ENCODE measurements at regions not wholly inside any gene's neighbourhood (a gene's known extent, or its start where the extent isn't known, plus 50 kb on each side); places are given as distances from the start of the nearest gene placed in this dataset.

DNA sequence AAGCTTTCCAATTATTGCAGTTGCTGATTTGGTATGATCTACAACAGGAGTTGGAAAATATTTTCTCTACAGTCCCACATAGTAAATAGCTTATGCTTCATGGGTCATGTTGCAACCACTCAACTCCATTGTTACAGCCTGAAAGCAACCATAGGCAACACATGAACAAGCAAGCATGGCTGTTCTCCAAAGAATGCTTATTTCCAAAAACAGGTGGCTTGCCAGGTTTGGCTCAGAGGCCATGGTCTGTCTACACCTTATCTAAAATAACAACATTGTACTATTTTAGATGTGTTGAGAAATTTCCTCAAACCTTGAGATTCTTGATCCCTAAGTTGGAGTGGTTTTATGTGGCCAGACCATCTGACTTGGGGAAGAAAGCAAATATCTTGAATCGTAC lies 153.9 kb upstream of the MPPED2 start:
- no peak for ATAC-seq
- FAIRE-seq: no peak
- Histone ChIP-seq H3K4me2 (no peak overlapping the region), H3K4me1 (no peaks in the 10 kb centered on the region), H3K9me3 (no peaks in the 10 kb centered on the region), H3K27ac (no peak overlapping the region), H3K4me3 (no peak overlapping the region)
- WGBS (ENCODE audit: missing lambda C conversion rate): 4% methylated on average over 1 of the region's 1 CpG
- no peak for DNase-seq (ENCODE audit: low read depth in 1 of 2, low spot score in 1 of 2)
- CTCF ChIA-PET: no interaction called here
- no peak for TF ChIP-seq CBX8 (IDR thresholded peaks at IDR 0.05)
- TF ChIP-seq, protein P1, sequence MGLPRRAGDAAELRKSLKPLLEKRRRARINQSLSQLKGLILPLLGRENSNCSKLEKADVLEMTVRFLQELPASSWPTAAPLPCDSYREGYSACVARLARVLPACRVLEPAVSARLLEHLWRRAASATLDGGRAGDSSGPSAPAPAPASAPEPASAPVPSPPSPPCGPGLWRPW (IDR thresholded peaks at IDR 0.05): no peak
- no peak for TF ChIP-seq POLR2A (IDR thresholded peaks at IDR 0.05; ENCODE audit: low read length)
- TF ChIP-seq HOXB5 (CRISPR knock-in tag; IDR thresholded peaks at IDR 0.05): no peak
- TF ChIP-seq ZSCAN20 (CRISPR knock-in tag; IDR thresholded peaks at IDR 0.05): no peak
- TF ChIP-seq, protein P2, sequence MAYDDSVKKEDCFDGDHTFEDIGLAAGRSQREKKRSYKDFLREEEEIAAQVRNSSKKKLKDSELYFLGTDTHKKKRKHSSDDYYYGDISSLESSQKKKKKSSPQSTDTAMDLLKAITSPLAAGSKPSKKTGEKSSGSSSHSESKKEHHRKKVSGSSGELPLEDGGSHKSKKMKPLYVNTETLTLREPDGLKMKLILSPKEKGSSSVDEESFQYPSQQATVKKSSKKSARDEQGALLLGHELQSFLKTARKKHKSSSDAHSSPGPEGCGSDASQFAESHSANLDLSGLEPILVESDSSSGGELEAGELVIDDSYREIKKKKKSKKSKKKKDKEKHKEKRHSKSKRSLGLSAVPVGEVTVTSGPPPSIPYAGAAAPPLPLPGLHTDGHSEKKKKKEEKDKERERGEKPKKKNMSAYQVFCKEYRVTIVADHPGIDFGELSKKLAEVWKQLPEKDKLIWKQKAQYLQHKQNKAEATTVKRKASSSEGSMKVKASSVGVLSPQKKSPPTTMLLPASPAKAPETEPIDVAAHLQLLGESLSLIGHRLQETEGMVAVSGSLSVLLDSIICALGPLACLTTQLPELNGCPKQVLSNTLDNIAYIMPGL (CRISPR knock-in tag; IDR thresholded peaks at IDR 0.05; ENCODE audit: borderline replicate concordance): no peak
- no peak for TF ChIP-seq TFCP2L1 (CRISPR knock-in tag; IDR thresholded peaks at IDR 0.05)
- TF ChIP-seq HDAC2 (IDR thresholded peaks at IDR 0.05): no peak
- TF ChIP-seq, protein P3, sequence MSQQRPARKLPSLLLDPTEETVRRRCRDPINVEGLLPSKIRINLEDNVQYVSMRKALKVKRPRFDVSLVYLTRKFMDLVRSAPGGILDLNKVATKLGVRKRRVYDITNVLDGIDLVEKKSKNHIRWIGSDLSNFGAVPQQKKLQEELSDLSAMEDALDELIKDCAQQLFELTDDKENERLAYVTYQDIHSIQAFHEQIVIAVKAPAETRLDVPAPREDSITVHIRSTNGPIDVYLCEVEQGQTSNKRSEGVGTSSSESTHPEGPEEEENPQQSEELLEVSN (IDR thresholded peaks at IDR 0.05; ENCODE audit: borderline replicate concordance, low read depth): no peak
- no peak for TF ChIP-seq GATA3 (IDR thresholded peaks at IDR 0.05; ENCODE audit: borderline replicate concordance)
- no peak for TF ChIP-seq EHF (CRISPR knock-in tag; IDR thresholded peaks at IDR 0.05)
- POLR2A ChIA-PET: no interaction called here

DNA sequence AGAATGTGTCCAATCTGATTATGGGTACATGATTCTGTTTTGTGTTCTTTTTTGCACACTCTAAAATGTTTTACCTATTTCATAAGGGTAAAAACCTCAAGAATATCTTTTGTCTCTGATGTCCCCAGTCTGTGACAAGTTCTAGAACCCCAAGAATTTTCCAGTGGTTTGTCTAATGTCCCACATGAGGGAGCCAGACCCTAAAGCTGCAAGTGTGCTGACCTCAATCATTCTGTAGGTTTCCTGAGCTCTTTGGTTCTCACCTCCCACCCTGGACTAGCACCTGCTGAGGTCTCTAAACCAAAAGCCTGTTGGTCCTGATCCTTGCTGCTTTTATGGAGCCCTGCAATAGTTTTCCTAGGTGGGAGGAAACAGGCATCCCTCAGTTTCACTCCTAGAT lies 149.8 kb upstream of the MPPED2 start:
- no peak for FAIRE-seq
- CTCF ChIA-PET: interaction anchor here (0.5 kb wide), 1 partner anchor 9 kb away, joined by 3 read pairs; no protein-coding TSS in a partner anchor
- TF ChIP-seq, protein P4, sequence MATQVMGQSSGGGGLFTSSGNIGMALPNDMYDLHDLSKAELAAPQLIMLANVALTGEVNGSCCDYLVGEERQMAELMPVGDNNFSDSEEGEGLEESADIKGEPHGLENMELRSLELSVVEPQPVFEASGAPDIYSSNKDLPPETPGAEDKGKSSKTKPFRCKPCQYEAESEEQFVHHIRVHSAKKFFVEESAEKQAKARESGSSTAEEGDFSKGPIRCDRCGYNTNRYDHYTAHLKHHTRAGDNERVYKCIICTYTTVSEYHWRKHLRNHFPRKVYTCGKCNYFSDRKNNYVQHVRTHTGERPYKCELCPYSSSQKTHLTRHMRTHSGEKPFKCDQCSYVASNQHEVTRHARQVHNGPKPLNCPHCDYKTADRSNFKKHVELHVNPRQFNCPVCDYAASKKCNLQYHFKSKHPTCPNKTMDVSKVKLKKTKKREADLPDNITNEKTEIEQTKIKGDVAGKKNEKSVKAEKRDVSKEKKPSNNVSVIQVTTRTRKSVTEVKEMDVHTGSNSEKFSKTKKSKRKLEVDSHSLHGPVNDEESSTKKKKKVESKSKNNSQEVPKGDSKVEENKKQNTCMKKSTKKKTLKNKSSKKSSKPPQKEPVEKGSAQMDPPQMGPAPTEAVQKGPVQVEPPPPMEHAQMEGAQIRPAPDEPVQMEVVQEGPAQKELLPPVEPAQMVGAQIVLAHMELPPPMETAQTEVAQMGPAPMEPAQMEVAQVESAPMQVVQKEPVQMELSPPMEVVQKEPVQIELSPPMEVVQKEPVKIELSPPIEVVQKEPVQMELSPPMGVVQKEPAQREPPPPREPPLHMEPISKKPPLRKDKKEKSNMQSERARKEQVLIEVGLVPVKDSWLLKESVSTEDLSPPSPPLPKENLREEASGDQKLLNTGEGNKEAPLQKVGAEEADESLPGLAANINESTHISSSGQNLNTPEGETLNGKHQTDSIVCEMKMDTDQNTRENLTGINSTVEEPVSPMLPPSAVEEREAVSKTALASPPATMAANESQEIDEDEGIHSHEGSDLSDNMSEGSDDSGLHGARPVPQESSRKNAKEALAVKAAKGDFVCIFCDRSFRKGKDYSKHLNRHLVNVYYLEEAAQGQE (IDR thresholded peaks at IDR 0.05): no peak
- TF ChIP-seq, protein P1 (IDR thresholded peaks at IDR 0.05): no peak
- H3K4me2 ChIP-seq: no peak overlapping the region
- DNase-seq (ENCODE audit: low read depth in 1 of 2, low spot score in 1 of 2): no peak
- POLR2A ChIA-PET: no interaction called here
- no peak overlapping the region for H3K4me3 ChIP-seq
- no peak for ATAC-seq
- no peak overlapping the region for H3K27ac ChIP-seq
- H3K9me3 ChIP-seq: no peaks in the 10 kb centered on the region
- no peaks in the 10 kb centered on the region for H3K4me1 ChIP-seq

DNA sequence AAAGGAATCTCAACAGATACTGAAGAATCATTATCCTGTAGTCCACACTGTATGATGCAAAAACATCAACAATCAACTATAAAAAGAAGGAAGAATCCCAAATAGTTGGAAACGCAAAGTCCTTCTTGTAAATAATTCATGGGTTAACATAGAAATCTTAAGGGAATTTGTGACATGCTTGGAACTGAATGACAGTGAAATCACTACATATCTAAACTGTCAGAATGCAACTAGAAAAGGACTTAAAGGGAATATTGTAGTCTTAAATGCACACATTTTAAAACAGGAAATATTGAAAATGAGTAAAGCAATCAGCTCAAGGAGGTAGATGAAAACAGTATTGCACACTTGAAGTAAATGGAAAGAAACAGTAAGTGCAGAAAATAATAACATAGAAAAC lies 147.6 kb upstream of the MPPED2 start:
- ChIA-PET CTCF (no interaction called here), POLR2A (no interaction called here)
- Histone ChIP-seq H3K27ac (no peak overlapping the region), H3K4me2 (no peak overlapping the region), H3K9me3 (no peaks in the 10 kb centered on the region), H3K4me1 (no peaks in the 10 kb centered on the region), H3K4me3 (no peak overlapping the region)
- WGBS (ENCODE audit: missing lambda C conversion rate): 64% methylated on average over 1 of the region's 1 CpG
- FAIRE-seq (peak; percentile 28), DNase-seq (ENCODE audit: low read depth in 1 of 2, low spot score in 1 of 2) (no peak), ATAC-seq (no peak)
- no peak for TF ChIP-seq CEBPB (IDR thresholded peaks at IDR 0.05)
- no peak for TF ChIP-seq MAFK (IDR thresholded peaks at IDR 0.05; ENCODE audit: partially characterized antibody)
- TF ChIP-seq, protein P3 (IDR thresholded peaks at IDR 0.05; ENCODE audit: borderline replicate concordance, low read depth): no peak
- TF ChIP-seq RCOR1 (IDR thresholded peaks at IDR 0.05; ENCODE audit: low read depth, low read length): no peak
- no peak for TF ChIP-seq GATA3 (IDR thresholded peaks at IDR 0.05; ENCODE audit: borderline replicate concordance)
- TF ChIP-seq TP53 (CRISPR knock-in tag; IDR thresholded peaks at IDR 0.05): no peak
- no peak for TF ChIP-seq SMC3 (IDR thresholded peaks at IDR 0.05)
- TF ChIP-seq, protein P2 (CRISPR knock-in tag; IDR thresholded peaks at IDR 0.05; ENCODE audit: borderline replicate concordance): no peak
- TF ChIP-seq JUNB (IDR thresholded peaks at IDR 0.05): no peak
- TF ChIP-seq HDAC2 (IDR thresholded peaks at IDR 0.05): no peak
- no peak for TF ChIP-seq ZNF302 (CRISPR knock-in tag; IDR thresholded peaks at IDR 0.05)
